ENCODE measurements at regions not wholly inside any gene's neighbourhood (a gene's known extent, or its start where the extent isn't known, plus 50 kb on each side); places are given as distances from the start of the nearest gene placed in this dataset.

DNA sequence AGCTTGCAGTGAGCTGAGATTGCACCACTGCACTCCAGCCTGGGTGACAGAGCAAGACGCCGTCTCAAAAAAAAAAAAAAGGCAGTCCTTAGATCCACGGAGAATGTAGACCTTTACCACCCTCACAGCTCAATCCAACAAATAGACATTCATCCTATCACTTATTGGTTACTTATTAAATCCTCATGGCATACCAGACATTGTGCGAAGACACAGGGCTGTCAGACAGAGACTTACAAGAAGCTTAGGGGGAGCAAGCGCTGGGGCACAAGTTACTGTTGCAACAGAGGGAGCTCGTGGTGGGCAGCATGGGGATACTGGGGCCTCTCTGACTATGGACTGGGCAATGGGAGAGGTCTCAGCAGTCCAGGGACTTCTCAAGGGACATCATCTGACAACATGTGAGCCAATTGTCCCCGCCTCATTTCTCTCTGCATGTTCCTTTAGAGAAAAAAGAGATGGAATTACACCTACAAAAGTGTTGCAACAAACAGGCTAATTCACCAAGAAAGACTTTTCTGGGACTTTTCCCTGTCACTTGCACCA lies 82.8 kb upstream of the TNS3 start:
- no peak for DNase-seq (ENCODE audit: low read depth, low spot score)

- no peak for DNase-seq (ENCODE audit: low read depth, low spot score)
Observed at GRCh38 chr7:47663851-47664250, 81.9 kb upstream of the TNS3 start.

GRCh38 chr7:47663213-47663612 lies 81.3 kb upstream of the TNS3 start:
- DNase-seq (ENCODE audit: low read depth, low spot score), result no peak

DNA sequence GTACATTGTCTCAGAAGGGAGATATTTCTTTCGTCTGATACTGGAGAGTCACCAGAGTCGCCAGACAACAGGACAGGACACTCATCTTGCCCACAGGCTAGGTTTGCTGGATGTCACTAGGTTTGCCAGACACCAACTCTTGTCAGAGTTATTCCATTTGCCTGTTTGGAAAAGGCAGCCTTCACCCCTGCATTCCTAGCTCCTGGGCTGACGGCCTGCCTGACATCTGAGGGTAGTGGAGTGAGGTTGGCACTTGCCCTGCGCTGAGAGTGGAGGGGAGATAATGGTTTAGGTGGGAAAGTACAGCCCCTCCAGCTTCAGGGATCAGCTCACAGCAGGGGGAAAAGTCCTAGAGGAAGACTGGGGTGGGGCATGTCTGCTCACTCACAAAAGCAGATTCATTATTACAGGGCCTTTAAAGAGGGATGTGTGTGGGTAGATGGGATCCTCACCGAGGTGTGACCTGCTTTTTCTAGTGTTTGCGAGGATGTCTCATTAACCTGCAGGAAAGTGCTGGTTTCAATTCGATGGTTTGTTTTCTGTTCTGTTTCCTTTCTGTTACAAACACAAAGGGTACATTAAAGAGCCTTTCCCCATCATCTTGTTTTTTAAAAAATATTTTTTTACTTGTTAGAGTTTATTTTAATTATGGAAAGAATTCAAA lies 79.3 kb upstream of the TNS3 start:
- DNase-seq (ENCODE audit: low read depth, low spot score), result no peak

- DNase-seq (ENCODE audit: low read depth, low spot score), result no peak
Observed at GRCh38 chr7:47659664-47660462, 78.0 kb upstream of the TNS3 start.

DNA sequence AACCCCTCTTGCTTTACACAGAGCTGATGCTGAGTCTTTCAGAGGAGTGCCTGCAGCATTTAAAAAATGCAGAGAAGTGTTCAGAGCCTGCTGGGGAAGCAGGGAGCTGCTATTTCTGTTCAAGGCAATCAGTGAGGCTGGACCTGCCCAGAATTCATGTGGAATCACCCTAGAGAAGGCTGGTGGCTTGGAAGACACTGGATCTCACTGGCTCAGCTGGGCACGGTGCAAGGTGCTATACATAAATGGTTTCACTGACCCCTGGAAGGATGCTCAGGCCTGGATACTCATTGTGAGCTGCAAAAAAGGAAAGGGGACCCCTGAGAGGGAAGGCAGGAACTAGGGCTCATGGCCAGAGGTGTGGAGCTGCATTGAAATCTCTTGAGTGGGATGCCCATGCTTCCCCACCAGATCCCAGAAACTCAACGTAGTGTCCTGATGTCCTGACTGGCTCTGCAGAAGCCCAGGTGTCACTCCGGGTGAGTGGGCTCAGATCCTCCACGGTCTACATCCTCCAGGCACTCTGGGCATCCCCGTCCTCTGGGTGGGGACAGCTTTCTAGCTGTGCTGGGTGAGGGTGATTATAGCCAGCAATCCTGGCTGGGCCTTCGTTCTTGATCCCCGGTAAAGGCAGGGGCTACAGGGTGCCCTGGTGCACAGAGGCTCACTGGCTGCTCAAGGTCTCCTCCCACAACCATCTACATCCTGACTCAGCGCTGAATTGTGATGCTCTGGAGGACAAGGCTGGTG lies 77.2 kb upstream of the TNS3 start:
- DNase-seq (ENCODE audit: low read depth, low spot score), result no peak

- no peak for DNase-seq (ENCODE audit: low read depth, low spot score)
Observed at GRCh38 chr7:47657126-47657525, 75.2 kb upstream of the TNS3 start.

DNA sequence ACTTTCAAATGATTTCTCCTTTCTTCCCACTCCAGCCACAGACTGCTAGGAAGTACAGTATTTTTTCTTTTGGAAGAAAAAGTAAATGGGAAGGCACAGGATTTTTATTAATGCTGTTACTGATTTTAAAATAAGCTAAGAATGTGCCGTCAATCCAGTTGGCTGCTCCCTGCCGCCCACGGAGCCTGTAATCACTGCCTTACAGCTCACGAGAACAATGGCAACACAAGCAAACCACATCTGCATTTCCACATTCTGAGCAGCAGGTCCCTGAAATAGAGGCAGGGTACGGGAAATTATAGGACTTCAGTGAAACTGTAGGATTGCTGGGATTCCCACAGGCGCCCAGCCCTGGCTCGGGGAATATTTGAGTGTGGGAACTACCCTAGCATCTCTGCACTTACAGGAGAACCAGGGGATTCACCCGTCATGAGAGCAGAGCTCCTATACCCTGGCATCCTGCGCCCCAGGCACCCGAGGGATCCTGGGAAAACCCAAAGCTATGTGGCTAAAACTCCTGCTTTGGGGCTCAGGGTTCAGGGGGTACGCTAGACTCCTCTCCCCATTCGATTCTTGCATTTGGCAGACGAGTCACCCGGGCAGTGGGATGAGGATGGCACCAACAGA lies 72.9 kb upstream of the TNS3 start:
- DNase-seq (ENCODE audit: low read depth, low spot score), result no peak

DNA sequence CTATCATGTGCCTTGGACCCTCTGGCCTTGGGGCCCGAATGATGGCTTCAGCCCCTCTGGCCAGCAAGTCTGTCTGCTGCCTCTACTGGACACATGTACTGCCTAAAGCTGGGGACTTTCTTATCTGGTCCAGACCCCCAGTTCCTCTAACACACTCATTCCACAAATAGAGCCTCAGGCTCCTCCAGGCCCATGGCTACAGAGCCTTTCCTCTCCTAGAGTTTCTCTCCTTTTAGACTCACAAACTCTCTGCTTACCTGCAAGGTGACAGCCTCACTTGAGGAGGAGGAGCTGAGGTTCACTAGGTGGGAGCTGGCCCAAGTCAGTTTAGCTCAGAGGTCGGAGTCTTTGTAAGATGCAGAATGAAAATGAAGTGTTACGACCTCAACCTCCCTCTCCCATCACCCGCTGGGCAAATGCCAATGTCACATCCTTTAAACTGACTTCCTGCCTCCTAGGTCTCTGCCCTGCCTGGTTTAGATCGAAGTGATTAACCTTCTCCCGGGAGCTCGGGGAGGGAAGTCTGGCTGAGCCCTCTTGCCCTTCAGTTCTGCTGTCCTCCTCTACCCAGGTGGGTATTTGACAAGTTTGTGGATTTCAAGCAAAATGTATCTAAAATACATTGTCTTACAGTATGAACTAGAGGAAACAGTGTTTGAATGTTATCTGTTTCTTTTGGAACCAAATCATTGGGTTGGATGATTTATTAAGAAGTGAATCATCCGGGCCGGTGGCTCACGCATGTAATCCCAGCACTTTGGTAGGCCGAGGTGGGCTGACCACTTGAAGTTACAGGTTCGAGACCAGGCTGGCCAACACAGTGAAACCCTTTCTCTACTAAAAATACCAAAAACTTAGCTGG lies 71.9 kb upstream of the TNS3 start:
- no peak for DNase-seq (ENCODE audit: low read depth, low spot score)

DNA sequence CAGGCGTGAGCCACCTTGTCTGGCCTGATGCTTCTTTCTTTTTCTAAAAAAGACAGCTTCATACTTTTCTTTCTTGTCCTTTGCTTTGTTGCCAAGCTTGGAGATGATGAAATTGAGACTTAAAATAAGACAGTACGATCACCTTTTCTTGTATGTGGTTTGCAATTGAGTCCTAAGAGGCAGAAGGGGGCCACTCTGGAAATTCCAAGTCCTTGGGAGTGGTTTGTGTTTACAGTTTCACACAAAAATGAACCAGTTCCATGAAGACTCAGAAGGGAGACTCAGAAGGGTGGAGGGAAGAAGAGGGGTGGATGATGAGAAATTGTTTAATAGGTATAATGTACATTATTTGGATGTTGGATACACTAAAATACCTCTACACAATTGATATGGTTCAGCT lies 70.7 kb upstream of the TNS3 start:
- no peak for DNase-seq (ENCODE audit: low read depth, low spot score)

DNA sequence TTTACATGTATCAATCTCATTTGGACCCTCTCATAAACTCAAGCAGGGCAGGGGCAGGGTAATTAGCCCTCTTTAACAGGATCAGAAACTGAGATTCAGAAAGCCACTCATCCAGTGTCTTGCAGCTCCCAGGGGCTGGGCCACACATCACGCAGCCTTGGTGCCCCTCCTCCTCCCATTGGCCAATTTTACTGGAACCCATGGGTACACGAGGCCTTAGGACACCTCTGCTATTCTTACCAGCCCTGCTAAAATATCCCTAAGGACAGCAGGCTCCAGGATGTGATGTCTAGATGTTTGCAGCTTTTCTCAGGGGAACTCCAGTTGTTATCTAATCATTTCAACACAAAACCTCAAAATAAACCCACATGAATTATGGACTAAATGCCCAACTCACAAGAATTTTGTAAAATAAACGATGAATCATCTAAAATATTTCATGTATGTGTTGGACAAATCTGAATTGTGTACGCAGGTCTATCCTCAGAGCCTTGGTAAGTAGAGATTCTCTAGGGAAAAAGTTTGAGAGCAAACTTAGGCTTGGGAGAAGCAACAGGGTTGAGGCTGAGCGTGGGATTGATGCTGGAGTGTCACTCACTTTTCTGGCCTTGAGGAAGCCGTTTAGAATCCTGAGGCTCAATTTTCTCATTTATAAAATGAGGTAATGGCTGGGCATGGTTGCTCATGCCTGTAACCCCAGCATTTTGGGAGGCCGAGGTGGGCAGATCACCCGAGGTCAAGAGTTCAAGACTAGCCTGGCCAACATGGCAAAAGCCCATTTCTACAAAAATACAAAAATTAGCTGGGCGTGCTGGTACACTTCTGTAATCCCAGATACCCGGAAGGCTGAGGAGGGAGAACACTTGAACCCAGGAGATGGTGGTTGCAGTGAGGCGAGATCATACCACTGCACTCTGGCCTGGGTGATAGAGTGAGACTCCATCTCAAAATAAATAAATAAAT lies 69.7 kb upstream of the TNS3 start:
- no peak for DNase-seq (ENCODE audit: low read depth, low spot score)

GRCh38 chr7:47649919-47650318 lies 68.0 kb upstream of the TNS3 start:
- no peak for DNase-seq (ENCODE audit: low read depth, low spot score)

DNA sequence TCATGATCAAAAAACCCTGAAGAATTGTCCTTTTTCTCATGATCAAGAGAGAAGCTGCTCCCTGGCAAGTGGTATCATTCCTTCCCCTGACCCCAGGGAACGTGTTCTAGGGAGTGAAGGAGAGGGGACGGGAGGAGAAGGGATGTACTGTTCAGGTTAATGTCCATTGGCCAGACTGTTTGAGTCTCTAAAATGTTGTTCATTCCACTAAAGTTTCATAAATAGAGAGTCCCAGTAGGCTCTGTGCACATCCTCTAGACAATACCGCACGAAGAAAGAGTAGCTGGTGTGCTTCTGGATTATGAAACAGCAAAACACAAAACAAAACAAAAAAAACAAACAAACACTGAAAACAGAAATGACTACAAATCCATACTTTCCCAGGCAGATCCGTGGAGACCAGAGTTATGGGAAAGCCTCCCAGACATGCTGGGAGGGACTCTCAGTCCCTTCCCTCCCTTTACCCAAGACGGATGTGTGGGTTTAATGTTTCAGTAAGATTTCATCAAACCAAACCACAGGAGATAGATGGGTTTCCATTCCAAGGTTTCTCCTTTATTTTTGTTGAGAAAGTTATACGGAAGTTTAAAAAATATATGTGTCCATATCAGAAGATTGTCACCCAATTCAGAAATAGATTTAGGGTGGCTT lies 66.5 kb upstream of the TNS3 start:
- DNase-seq (ENCODE audit: low read depth, low spot score), result no peak

DNA sequence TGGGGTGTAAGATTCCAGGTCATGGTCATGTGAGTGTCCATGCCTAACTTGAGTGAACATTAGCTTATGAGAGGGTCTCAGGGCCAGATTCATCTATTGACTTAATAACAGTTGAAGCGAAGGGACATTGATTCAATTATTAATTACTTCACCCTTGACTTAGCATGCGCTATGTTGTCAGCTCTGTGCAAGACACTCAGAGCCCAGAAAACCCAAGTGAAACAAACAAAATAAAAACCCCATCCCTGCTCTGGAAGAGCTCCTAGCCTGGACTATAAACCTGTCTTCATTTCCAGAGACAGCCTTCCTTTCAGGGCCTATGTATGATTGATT lies 66.0 kb upstream of the TNS3 start:
- DNase-seq (ENCODE audit: low read depth, low spot score), result no peak

DNA sequence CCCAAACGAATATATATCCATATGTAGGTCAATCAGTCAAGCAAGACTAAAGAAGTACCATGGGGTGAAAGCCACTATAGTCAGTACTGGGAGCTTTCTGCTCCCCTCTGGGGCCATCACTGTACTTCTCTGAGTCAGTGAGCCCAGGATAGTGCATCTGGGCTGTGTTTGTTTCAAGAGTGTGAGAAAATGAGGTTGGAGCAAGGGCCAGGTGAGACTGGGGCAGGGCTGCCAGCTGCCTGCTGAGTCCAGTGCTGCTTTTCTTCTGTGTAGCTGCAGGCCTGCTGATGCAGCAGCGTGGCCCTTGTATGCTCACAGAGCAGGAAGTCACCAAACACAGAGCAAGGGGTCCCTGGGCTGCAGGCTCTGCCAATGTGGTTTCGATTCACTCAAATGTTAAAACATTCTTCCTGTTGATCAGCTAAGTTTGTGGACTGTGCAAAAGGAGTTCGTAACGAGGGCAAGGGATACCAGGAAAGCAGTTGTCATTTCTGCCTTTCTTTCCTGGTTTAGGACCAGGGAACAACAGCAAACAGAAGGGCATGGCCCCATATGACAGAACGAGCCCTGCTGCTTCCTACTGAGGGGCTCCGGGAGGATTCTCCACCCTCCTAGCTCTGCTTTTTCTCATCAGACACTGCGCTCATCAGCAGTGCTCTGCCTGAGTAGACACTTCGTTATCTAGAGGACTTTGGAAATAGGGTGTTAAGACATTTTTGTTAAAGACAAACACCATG lies 65.4 kb upstream of the TNS3 start:
- DNase-seq (ENCODE audit: low read depth, low spot score), result no peak

GRCh38 chr7:47643716-47644400 lies 61.9 kb upstream of the TNS3 start:
- DNase-seq (ENCODE audit: low read depth, low spot score), result no peak

DNA sequence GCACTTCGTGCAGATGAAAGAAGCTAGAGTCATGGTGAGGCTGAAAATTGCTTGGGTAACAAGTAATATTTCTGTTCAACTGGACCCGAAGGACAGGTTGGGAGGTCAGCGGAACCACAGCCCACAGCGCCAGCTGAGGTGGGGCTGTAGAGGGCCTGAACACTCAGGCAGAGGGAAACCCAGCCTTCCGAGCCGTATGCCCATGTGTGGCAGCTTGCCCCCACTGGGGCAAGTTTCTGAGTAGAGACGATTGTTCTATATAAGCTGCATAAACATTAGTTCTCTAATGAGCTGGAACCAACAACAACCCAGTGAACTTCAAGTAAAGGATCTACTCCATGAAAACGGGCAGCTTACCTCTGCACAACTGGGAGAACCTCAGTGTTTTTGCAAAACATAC lies 58.4 kb upstream of the TNS3 start:
- no peak for DNase-seq (ENCODE audit: low read depth, low spot score)

DNA sequence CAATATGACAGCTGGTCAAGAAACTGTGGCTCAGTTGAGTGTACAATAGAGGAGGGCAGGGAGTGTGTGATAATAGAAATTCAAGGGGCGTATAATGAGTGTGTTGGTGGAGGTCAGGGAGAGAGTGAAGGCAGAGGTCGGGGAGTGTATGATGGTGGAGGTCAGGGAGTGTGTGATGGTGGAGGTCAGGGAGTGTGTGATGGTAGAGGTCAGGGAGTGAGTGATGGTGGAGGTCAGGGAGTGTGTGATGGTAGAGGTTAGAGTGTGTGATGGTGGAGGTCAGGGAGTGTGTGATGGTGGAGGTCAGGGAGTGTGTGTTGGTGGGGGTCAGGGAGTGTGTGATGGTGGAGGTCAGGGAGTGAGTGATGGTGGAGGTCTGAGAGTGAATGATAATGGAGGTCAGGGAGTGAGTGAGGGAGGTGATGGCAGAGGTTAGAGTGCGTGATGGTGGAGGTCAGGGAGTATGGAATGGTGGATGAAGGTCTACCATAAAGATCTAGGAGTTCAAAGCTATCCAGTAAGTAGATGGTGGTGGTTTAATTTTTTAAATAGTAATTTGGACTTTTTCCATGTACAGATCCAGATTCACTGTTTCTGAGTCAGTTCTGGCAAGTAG lies 57.7 kb upstream of the TNS3 start:
- DNase-seq (ENCODE audit: low read depth, low spot score), result no peak
